OCI-LY1 (cell line): ENCODE measurements at regions not wholly inside any gene's neighbourhood (a gene's known extent, or its start where the extent isn't known, plus 50 kb on each side); places are given as distances from the start of the nearest gene placed in this dataset.

Experiments
- H2AFZ ChIP-seq: fragments of 200-600 bp; sonication (generic), shearing (Covaris generic); 2 replicates; pipeline ENCODE4 v1.6.0; 2014; ENCODE audit warnings: antibody characterized with exemption, mild to moderate bottlenecking, low read length
- H3F3A ChIP-seq: fragments of 200-600 bp; sonication (generic), shearing (Covaris generic); 2 replicates; pipeline ENCODE4 v1.6.0; 2014; ENCODE audit warnings: mild to moderate bottlenecking, antibody characterized with exemption, low read length, moderate library complexity; ENCODE audit not compliant: insufficient read depth
- H3K27ac ChIP-seq: fragments of 200-600 bp; sonication (generic); 2 replicates; pipeline ENCODE4 v1.5.1; 2014; ENCODE audit warnings: low read length, mixed run types, mild to moderate bottlenecking, low read depth; ENCODE audit not compliant: poor library complexity, severe bottlenecking
- H3K27me3 ChIP-seq: fragments of 200-600 bp; sonication (generic); 2 replicates; pipeline ENCODE4 v1.6.0; 2014; ENCODE audit warnings: antibody characterized with exemption, mild to moderate bottlenecking, low read length, moderate library complexity; ENCODE audit not compliant: insufficient read depth
- H3K36me3 ChIP-seq: fragments of 200-600 bp; sonication (generic); 2 replicates; pipeline ENCODE4 v1.6.1; 2014; ENCODE audit warnings: mild to moderate bottlenecking, antibody characterized with exemption, low read length, moderate library complexity, mixed read lengths; ENCODE audit not compliant: insufficient read depth
- H3K4me1 ChIP-seq: fragments of 200-600 bp; sonication (generic); 2 replicates; pipeline ENCODE4 v1.5.1; 2014; ENCODE audit warnings: mild to moderate bottlenecking, low read length, moderate library complexity; ENCODE audit not compliant: insufficient read depth, severe bottlenecking
- H3K4me2 ChIP-seq: fragments of 200-600 bp; sonication (generic), shearing (Covaris generic); 2 replicates; pipeline ENCODE4 v1.6.1; 2014; ENCODE audit warnings: low read length
- H3K4me3 ChIP-seq: fragments of 200-600 bp; sonication (generic); 2 replicates; pipeline ENCODE4 v1.5.1; 2014; ENCODE audit warnings: low read length, low read depth, mild to moderate bottlenecking, mixed read lengths; ENCODE audit not compliant: poor library complexity, severe bottlenecking
- H3K79me2 ChIP-seq: fragments of 200-600 bp; shearing (Covaris generic); 2 replicates; pipeline ENCODE4 v1.6.1; 2016; ENCODE audit warnings: mixed run types, low read length, mixed read lengths; ENCODE audit not compliant: insufficient read depth
- H3K9ac ChIP-seq: fragments of 200-600 bp; sonication (generic), shearing (Covaris generic); 2 replicates; pipeline ENCODE4 v1.6.1; 2014; ENCODE audit warnings: mild to moderate bottlenecking, low read length, mixed read lengths
- H3K9me2 ChIP-seq: fragments of 200-600 bp; sonication (generic), shearing (Covaris generic); 2 replicates; pipeline ENCODE4 v1.6.1; 2014; ENCODE audit warnings: low read depth, mild to moderate bottlenecking, low read length, mixed read lengths
- H3K9me3 ChIP-seq: fragments of 200-600 bp; shearing (Covaris generic); 2 replicates; pipeline ENCODE4 v1.6.1; 2014; ENCODE audit warnings: low read length, mixed read lengths
- H4K20me1 ChIP-seq: fragments of 200-600 bp; sonication (generic), shearing (Covaris generic); 2 replicates; pipeline ENCODE4 v1.6.0; 2016; ENCODE audit warnings: mild to moderate bottlenecking, low read length; ENCODE audit not compliant: insufficient read depth
- CTCF ChIP-seq: fragments of 200-600 bp; sonication (generic), shearing (Covaris generic); IDR thresholded peaks from 2 replicates; pipeline ENCODE4 v1.5.1; 2017; ENCODE audit warnings: mild to moderate bottlenecking, antibody characterized with exemption, low read length, moderate library complexity, mixed read lengths
- EZH2 ChIP-seq: fragments of 200-600 bp; sonication (generic), shearing (Covaris generic); IDR thresholded peaks from 2 replicates; pipeline ENCODE4 v1.8.0; 2017; ENCODE audit warnings: borderline replicate concordance, mixed run types, mild to moderate bottlenecking, antibody characterized with exemption, low read length, moderate library complexity, mixed read lengths

DNA sequence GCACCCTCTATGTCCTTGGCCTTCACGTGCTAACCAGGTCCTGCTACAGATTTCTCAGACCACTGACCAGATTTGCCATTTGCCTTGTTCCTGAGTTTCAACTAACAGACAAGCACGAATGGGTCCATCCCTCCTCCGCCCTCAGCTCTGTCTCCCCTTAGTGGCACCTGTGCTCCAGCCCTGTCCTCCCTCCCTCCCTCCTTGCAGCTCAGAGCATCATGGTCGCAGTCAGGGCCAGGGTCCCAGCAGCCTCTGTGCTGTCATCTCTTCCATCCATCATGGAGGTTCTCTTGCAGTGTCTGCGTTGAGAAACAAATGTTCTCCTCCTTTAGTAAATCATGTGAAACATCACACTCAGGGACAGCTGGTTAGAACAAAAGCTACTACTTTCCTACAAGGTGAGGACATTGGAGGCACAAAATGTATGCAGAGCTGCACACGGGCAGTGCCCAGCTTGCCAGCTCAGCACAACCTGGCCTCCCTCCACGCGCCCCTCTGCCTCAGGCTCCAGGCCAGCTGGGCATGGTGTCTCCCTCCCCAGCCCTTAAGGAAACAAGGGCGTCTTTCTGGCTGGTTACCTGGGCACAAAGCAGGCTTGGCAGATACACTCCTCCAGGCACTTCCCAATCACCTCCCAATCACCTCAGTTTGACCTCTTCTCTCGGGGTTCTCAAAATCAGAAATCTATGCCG lies 79.5 kb upstream of the ATP6AP2 start:
- Histone ChIP-seq H3K79me2 (no peaks in the 10 kb centered on the region), H3K4me1 (no peaks in the 10 kb centered on the region), H3K27ac (no peak overlapping the region), H3K4me3 (no peak overlapping the region), H3F3A (no peaks in the 10 kb centered on the region), H2AFZ (no peak overlapping the region), H3K27me3 (no peaks in the 10 kb centered on the region), H3K9me2 (no peaks in the 10 kb centered on the region), H3K9me3 (no peaks in the 10 kb centered on the region), H3K36me3 (no peaks in the 10 kb centered on the region), H3K4me2 (no peak overlapping the region), H3K9ac (no peak overlapping the region), H4K20me1 (no peaks in the 10 kb centered on the region)
- no peak for TF ChIP-seq CTCF
- TF ChIP-seq EZH2, result no peak

GRCh38 chrX:40496728-40497127 lies 84.0 kb upstream of the ATP6AP2 start:
- no peak overlapping the region for H3K4me3 ChIP-seq
- no peaks in the 10 kb centered on the region; the same call in 1 of the 2 replicates for H3K27me3 ChIP-seq

DNA sequence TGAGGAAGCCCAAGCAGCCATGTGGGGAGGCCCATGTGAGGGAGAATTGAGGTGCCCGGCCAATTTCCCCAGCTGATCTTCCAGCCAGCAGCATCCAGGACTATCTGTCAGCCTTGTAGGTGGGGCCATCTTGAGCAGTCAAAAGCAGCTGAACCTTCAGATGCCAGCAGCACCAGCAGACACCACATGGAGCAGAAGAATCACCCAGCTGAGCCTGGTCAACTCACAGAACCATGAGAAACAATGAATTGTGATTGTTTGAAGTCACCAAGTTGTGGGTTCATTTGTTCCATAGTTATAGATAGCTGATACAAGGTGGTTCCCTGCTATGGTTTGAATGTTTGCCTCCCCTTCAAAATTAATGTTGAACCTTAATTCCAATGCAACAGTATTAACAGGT lies 85.1 kb upstream of the ATP6AP2 start:
- no peaks in the 10 kb centered on the region for H3K9me2 ChIP-seq
- no peaks in the 10 kb centered on the region for H4K20me1 ChIP-seq
- no peaks in the 10 kb centered on the region; the same call in 1 of the 2 replicates for H3K27me3 ChIP-seq
- H3K4me1 ChIP-seq, result no peaks in the 10 kb centered on the region
- TF ChIP-seq CTCF, result no peak
- no peak for TF ChIP-seq EZH2
- H3F3A ChIP-seq, result no peaks in the 10 kb centered on the region
- no peak overlapping the region for H3K9ac ChIP-seq
- no peaks in the 10 kb centered on the region for H3K36me3 ChIP-seq
- no peak overlapping the region for H2AFZ ChIP-seq
- no peak overlapping the region for H3K4me2 ChIP-seq
- no peaks in the 10 kb centered on the region for H3K9me3 ChIP-seq
- no peaks in the 10 kb centered on the region for H3K79me2 ChIP-seq
- H3K4me3 ChIP-seq, result no peak overlapping the region
- no peak overlapping the region for H3K27ac ChIP-seq

More at GRCh38 chrX:40496728-40497127, 84.0 kb upstream of the ATP6AP2 start:
- Histone ChIP-seq H3K4me1 (no peaks in the 10 kb centered on the region), H3K4me2 (no peak overlapping the region), H4K20me1 (no peaks in the 10 kb centered on the region), H3K9me2 (no peaks in the 10 kb centered on the region), H3K79me2 (no peaks in the 10 kb centered on the region), H3K9ac (no peak overlapping the region), H3K36me3 (no peaks in the 10 kb centered on the region), H3K9me3 (no peaks in the 10 kb centered on the region), H3F3A (no peaks in the 10 kb centered on the region), H2AFZ (no peak overlapping the region), H3K27ac (no peak overlapping the region)
- TF ChIP-seq EZH2 (no peak), CTCF (no peak)
